Stimulated activated effector memory CD8-positive, alpha-beta T cell treated with anti-CD3 and anti-CD28 coated beads, Interleukin-12 subunit alpha, Interleukin-12 subunit beta, amount 100 ng/mL, for 72 hours (primary cell): ENCODE measurements at regions not wholly inside any gene's neighbourhood (a gene's known extent, or its start where the extent isn't known, plus 50 kb on each side); places are given as distances from the start of the nearest gene placed in this dataset.

Source experiments
- ATAC-seq: fragments of 150-1000 bp; cut with Tn5 transposase; 2 replicates; pipeline ENCODE4 v1.10.0; 2021
- DNase-seq, 2 donors: peaks; one replicate each; pipeline ENCODE4 v3.0.0; 2021 to 2022; ENCODE audit warnings: low spot score in 2 of 2
- H3K27ac Mint-ChIP-seq: one replicate; pipeline ENCODE4 v1.8.0; 2022; ENCODE audit warnings: mild to moderate bottlenecking, mixed read lengths
- H3K36me3 Mint-ChIP-seq: one replicate; pipeline ENCODE4 v1.8.0; 2022; ENCODE audit warnings: mild to moderate bottlenecking, mixed read lengths
- H3K4me1 Mint-ChIP-seq: one replicate; pipeline ENCODE4 v1.8.0; 2022; ENCODE audit warnings: mixed read lengths
- H3K4me3 Mint-ChIP-seq: one replicate; pipeline ENCODE4 v1.8.0; 2022; ENCODE audit warnings: mild to moderate bottlenecking, mixed read lengths
- H3K9me3 Mint-ChIP-seq: one replicate; pipeline ENCODE4 v1.8.0; 2022; ENCODE audit warnings: mixed read lengths

- Mint-ChIP-seq H3K9me3 (no peaks in the 10 kb centered on the region), H3K27ac (no peak overlapping the region), H3K4me1 (no peaks in the 10 kb centered on the region), H3K36me3 (no peaks in the 10 kb centered on the region), H3K4me3 (no peak overlapping the region)
- ATAC-seq = no peak
- no peak for DNase-seq
Observed at GRCh38 chr12:43294916-43295315, 257.1 kb downstream of the ADAMTS20 start.

DNA sequence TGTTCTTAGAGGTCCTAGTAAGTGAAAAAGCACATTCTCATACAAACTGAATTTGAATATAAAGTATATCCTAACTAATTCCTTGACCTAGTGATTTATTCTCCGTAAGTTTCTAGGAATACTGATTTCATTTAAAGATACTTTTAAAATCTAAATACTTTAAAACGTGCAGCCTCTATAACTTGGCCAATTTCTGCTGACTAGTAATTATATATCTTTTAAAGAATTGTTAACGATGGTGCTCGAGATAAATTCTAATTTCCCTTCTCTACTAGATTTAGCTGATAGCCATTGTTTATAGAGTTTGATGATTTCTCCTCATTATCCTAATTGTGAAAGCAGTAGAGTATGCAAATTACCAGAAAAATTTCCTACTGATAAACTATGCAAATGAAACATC is 257.9 kb downstream of the ADAMTS20 start:
- DNase-seq (no peak), ATAC-seq (no peak)
- H3K4me1 Mint-ChIP-seq = no peaks in the 10 kb centered on the region

DNA sequence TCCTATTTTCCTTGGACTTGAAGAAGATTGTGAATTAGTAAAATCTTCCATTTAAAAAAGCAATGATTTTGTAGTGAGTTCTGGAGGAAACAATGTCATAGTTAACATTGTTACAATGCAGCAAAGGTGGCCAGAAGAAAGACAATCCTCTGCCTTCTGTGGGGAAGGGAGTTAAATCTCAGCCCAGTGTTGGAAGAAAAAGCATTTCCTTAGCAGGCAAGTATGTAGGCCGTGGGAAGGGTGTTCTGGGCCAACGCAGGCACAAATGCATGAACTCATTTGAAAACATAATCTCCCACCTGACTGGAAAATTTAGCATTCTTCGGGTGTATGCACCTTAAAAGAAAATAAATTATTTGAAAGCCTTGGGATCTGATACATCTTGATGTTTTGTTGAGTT is 258.6 kb downstream of the ADAMTS20 start:
- Mint-ChIP-seq H3K9me3 (no peaks in the 10 kb centered on the region), H3K4me3 (no peak overlapping the region), H3K36me3 (no peaks in the 10 kb centered on the region), H3K27ac (no peak overlapping the region), H3K4me1 (no peaks in the 10 kb centered on the region)
- DNase-seq (no peak), ATAC-seq (no peak)

More for the DNA sequence above, 257.9 kb downstream of the ADAMTS20 start:
- H3K9me3 Mint-ChIP-seq = no peaks in the 10 kb centered on the region
- no peak overlapping the region for H3K27ac Mint-ChIP-seq
- H3K36me3 Mint-ChIP-seq = no peaks in the 10 kb centered on the region
- no peak overlapping the region for H3K4me3 Mint-ChIP-seq

- no peaks in the 10 kb centered on the region for H3K36me3 Mint-ChIP-seq
- ATAC-seq = no peak
- H3K9me3 Mint-ChIP-seq = no peaks in the 10 kb centered on the region
- no peaks in the 10 kb centered on the region for H3K4me1 Mint-ChIP-seq
- DNase-seq = no peak
- no peak overlapping the region for H3K4me3 Mint-ChIP-seq
- no peak overlapping the region for H3K27ac Mint-ChIP-seq
Observed at GRCh38 chr12:43292699-43293098, 259.3 kb downstream of the ADAMTS20 start.

- H3K9me3 Mint-ChIP-seq = no peaks in the 10 kb centered on the region
Observed at GRCh38 chr12:43291516-43291915, 260.5 kb downstream of the ADAMTS20 start.

GRCh38 chr12:43290836-43291235 is 261.2 kb downstream of the ADAMTS20 start:
- ATAC-seq (no peak), DNase-seq (no peak)
- H3K36me3 Mint-ChIP-seq = no peaks in the 10 kb centered on the region
- H3K4me3 Mint-ChIP-seq = no peak overlapping the region
- no peaks in the 10 kb centered on the region for H3K9me3 Mint-ChIP-seq
- H3K27ac Mint-ChIP-seq = no peak overlapping the region
- H3K4me1 Mint-ChIP-seq = no peaks in the 10 kb centered on the region

More at GRCh38 chr12:43291516-43291915, 260.5 kb downstream of the ADAMTS20 start:
- ATAC-seq (no peak), DNase-seq (no peak)
- Mint-ChIP-seq H3K4me3 (no peak overlapping the region), H3K36me3 (no peaks in the 10 kb centered on the region), H3K4me1 (no peaks in the 10 kb centered on the region), H3K27ac (no peak overlapping the region)

GRCh38 chr12:43289426-43289801 is 262.6 kb downstream of the ADAMTS20 start:
- no peaks in the 10 kb centered on the region for H3K36me3 Mint-ChIP-seq

GRCh38 chr12:43288671-43289425 is 263.2 kb downstream of the ADAMTS20 start:
- H3K36me3 Mint-ChIP-seq = no peaks in the 10 kb centered on the region
- no peak for DNase-seq
- no peak for ATAC-seq
- no peaks in the 10 kb centered on the region for H3K4me1 Mint-ChIP-seq
- H3K9me3 Mint-ChIP-seq = no peaks in the 10 kb centered on the region
- H3K27ac Mint-ChIP-seq = no peak overlapping the region
- H3K4me3 Mint-ChIP-seq = no peak overlapping the region

More at GRCh38 chr12:43289426-43289801, 262.6 kb downstream of the ADAMTS20 start:
- DNase-seq = no peak
- Mint-ChIP-seq H3K4me1 (no peaks in the 10 kb centered on the region), H3K27ac (no peak overlapping the region), H3K4me3 (no peak overlapping the region), H3K9me3 (no peaks in the 10 kb centered on the region)
- no peak for ATAC-seq

GRCh38 chr12:43287706-43288383 is 264.2 kb downstream of the ADAMTS20 start:
- Mint-ChIP-seq H3K4me3 (no peak overlapping the region), H3K4me1 (no peaks in the 10 kb centered on the region), H3K36me3 (no peaks in the 10 kb centered on the region), H3K27ac (no peak overlapping the region), H3K9me3 (no peaks in the 10 kb centered on the region)
- DNase-seq (no peak), ATAC-seq (no peak)

DNA sequence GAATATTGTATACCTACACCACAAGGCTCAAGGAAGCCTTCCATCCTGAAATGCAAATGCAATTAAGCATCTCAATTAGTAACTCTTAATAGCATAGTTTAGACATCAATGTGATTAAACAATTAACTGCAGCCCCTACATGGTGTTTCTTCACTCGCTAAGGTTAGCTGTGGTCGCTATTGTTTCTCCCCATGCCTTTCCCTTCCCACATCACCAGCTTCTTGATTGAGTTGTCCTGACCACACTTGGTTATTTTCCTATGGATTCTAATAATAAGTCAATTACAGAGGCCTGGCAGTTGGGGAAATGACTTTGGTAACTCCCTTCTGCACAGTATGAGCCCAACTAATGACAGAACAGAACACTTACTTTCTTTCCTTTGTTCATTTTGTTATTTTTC is 265.0 kb downstream of the ADAMTS20 start:
- no peak overlapping the region for H3K27ac Mint-ChIP-seq
- H3K9me3 Mint-ChIP-seq = no peaks in the 10 kb centered on the region
- DNase-seq (no peak), ATAC-seq (no peak)
- H3K36me3 Mint-ChIP-seq = no peaks in the 10 kb centered on the region
- H3K4me3 Mint-ChIP-seq = no peak overlapping the region
- H3K4me1 Mint-ChIP-seq = no peaks in the 10 kb centered on the region

GRCh38 chr12:43285159-43285598 is 266.8 kb downstream of the ADAMTS20 start:
- ATAC-seq (no peak), DNase-seq (no peak)
- Mint-ChIP-seq H3K9me3 (no peaks in the 10 kb centered on the region), H3K36me3 (no peaks in the 10 kb centered on the region), H3K27ac (no peak overlapping the region), H3K4me3 (no peak overlapping the region), H3K4me1 (no peaks in the 10 kb centered on the region)

DNA sequence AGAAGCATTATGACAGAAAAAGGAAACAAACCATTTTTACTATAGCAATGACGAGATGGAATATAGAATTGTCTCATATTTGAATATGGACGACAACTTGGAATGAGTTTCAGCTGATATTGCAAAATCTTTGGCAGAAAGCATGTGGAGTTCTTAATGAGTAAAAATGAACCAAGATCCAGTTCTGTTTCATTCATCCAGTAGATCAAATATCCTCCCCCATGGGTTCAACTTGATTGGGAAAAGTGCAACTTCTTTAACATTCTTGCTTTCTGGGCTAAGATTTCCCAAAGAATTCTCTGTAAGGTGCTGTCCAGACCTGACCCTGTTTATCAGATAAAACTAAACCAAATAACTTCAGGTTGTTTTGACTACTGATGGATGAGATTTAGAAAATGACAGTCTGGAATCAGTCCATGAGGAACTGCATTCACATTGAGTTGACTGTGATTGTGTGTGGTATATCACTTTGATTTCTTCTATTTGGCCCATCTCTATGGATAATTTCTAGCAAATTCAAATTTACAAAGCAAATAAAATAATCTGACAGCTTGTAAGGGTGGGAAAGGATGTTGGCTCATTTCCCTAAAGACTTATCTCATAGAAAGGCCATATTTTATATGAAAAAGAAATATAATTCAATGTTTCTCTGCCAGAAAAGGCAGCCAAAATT is 267.4 kb downstream of the ADAMTS20 start:
- Mint-ChIP-seq H3K4me1 (no peaks in the 10 kb centered on the region), H3K9me3 (no peaks in the 10 kb centered on the region), H3K27ac (no peak overlapping the region), H3K4me3 (no peak overlapping the region), H3K36me3 (no peaks in the 10 kb centered on the region)
- ATAC-seq = no peak
- no peak for DNase-seq

- H3K9me3 Mint-ChIP-seq = no peaks in the 10 kb centered on the region
- H3K27ac Mint-ChIP-seq = no peak overlapping the region
- no peaks in the 10 kb centered on the region for H3K36me3 Mint-ChIP-seq
- H3K4me1 Mint-ChIP-seq = no peaks in the 10 kb centered on the region
- no peak for DNase-seq
- no peak overlapping the region for H3K4me3 Mint-ChIP-seq
- no peak for ATAC-seq
Observed at GRCh38 chr12:43283206-43283605, 268.8 kb downstream of the ADAMTS20 start.

GRCh38 chr12:43282106-43282505 is 269.9 kb downstream of the ADAMTS20 start:
- Mint-ChIP-seq H3K4me3 (no peak overlapping the region), H3K27ac (no peak overlapping the region), H3K36me3 (no peaks in the 10 kb centered on the region), H3K9me3 (no peaks in the 10 kb centered on the region), H3K4me1 (no peaks in the 10 kb centered on the region)
- DNase-seq = no peak
- no peak for ATAC-seq

DNA sequence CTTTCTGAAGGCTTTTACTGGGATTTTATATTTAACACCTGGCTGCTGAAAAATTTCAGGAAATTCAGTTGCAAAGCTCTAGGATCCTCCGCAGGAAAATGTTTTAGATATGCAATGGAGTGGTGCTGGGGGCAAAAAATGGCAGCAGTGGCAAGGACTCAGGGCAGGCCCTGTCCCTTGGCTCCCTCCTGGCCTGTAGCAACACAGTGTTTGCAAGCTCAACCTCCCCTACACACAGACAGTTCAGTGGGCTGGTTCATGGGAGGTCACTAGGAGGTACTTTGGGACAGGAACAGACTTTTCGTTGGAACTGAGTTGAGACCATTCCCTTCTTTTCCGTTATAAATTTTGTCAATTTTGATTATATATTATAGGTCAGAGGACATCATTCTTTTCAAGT is 270.4 kb downstream of the ADAMTS20 start:
- no peak for DNase-seq
- Mint-ChIP-seq H3K36me3 (no peaks in the 10 kb centered on the region), H3K27ac (no peak overlapping the region), H3K9me3 (no peaks in the 10 kb centered on the region), H3K4me3 (no peak overlapping the region), H3K4me1 (no peaks in the 10 kb centered on the region)
- ATAC-seq = no peak

DNA sequence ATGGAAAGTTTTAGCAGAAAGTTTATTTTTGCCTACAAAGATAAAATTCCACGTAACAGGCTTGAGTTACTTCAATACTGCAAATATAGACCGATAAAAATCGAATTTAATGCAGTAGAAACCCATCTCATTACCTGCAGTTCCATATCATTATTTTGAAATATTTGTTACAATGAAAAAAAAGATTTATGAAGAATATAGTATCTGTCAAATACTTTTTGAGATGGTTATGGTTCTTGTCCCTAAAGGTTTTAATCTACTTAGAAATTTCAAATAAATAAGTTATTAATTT is 273.5 kb downstream of the ADAMTS20 start:
- H3K27ac Mint-ChIP-seq = no peak overlapping the region
- no peaks in the 10 kb centered on the region for H3K36me3 Mint-ChIP-seq
- H3K9me3 Mint-ChIP-seq = no peaks in the 10 kb centered on the region
- no peak for ATAC-seq
- H3K4me1 Mint-ChIP-seq = no peaks in the 10 kb centered on the region
- H3K4me3 Mint-ChIP-seq = no peak overlapping the region
- DNase-seq = no peak
